HK-2 (cell line): ENCODE measurements at regions not wholly inside any gene's neighbourhood (a gene's known extent, or its start where the extent isn't known, plus 50 kb on each side); places are given as distances from the start of the nearest gene placed in this dataset.

ENCODE experiments used
- DNase-seq: peaks from one replicate; pipeline ENCODE4 v3.0.0-alpha.2; 2018; ENCODE audit not compliant: unreplicated experiment

DNA sequence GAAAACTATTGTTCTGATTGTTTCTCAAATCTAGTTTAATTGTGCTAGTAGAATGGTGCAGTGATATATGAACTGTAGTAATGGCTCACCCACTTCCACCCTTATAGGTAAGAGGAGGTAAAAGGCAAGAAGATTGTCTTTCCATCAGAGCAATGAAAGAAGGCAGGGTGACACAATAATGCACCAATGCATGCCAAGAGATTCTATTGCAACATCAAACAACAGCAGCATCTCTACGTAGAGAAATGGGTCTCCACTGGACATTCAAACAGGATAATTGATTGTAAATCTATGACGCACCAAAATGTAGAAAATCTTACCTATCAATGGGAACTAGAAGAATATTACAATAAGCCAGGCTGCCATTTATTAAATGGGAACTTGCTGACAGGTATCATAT, 107.0 kb upstream of the ISL1 start:
- no peak for DNase-seq

DNA sequence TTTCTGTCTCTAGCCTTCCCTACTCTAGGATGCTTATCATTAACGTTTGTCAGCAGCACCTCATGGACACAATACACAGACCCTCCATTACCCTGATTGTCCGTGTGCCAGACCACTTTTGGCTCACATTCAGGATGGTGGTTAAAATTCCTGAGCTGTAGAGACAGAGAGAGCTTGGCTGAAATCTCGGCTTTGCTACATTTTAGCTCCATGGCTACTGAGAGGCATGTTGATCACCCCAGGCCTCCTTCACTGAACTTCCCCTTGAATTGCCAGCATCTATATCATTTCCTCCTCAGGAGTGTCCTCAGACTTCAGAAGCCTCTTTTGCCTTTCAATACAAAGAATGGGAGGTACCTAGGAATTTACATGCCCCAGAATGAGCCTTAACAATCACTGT, 104.7 kb upstream of the ISL1 start:
- DNase-seq, result no peak

DNA sequence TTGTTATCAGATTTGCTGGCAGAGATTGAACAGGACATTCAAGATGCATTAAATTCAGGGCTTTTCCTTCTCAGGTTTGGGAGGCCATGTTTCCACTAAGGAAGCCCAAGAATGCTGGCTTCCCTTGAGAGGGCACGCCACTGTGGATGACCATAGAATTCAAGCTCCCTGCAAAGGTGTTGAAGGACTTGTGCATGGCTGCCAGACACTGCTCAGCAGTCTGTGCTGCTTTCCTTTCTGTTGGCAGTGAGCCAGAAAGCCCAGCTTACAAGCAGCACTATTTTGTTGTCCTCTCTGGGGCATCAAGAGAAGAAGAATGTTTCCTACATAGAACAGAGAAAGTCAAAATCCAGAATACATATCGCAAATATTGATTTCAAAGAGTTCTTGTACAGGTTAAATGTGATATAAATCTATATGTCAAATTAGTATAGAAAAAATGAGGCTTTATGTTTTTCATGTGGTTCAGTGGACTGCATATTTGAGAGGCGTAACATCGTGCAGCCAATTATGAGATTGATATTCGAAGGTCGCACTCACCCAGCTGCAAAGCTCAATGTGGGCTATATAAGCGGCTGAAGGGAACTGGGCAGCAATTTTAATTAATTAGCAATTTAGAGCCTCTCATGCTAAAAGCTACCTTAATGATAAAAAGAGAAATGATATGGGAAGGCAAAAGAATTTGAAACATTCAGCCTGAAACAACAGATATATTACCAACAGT, 103.1 kb upstream of the ISL1 start:
- DNase-seq, result no peak

DNA sequence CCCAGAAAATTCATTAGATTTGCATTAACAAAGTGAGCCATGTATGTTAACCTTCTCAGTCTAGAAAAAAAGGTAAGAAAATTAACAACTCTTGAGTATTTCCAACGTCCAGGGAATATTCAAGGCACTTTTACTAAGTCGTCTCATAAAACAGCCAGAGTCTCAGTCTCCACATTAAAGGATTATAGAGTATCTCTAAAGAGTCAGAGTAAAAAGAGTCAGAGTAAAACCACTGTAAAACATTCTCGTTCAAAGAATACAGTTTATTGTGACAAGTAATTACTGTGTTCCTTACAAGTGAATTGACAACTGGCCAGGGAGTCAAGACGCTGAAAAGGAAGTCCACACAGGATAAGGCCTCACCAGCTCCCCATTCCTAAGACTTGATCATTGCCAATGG, 97.2 kb upstream of the ISL1 start:
- DNase-seq, result no peak

DNA sequence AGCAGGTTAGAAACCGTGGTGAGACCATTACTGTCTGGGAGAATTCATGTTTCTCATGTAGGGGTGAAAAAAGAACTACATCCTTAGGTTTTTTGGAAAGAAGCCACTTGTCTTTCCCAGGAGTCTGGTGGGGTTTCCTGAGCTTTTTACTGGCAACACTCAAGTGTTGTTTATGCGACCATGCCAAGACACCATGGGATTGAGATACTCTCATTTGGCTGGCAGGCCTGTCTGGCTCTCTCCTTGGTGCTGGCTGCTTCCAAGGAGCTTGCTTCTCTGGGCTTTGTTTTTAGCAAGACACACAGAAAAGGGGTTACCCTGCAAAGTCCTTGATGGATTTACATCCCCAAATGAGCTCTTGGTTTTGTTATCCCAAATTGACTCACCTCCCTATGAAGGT, 80.9 kb upstream of the ISL1 start:
- DNase-seq, result no peak

DNA sequence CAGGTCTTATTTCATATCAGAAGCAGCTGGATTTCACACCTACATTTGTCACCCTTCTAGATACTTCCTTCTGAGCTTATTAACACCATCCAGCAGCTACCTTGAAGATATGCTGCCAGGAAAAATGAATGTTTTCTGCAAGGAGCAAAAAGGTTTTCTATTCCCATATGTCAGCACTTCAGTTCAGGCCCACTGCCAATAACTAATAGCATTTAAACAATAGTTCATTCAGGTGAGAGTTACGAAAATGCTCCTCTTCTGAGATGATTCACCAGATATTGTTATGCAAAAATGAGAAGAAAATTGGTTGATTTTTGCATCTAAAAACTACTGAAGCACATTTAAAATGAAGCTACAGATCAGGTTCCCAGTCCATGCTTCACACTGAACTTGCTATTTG, 56.4 kb upstream of the ISL1 start:
- DNase-seq, result no peak
